SW480 (cell line): ENCODE measurements at regions not wholly inside any gene's neighbourhood (a gene's known extent, or its start where the extent isn't known, plus 50 kb on each side); places are given as distances from the start of the nearest gene placed in this dataset.
A peak's percentile ranks its signal among the peaks of the same experiment; 100 is the strongest.
"Not testable (repeated sequence)": the region's sequence is repeated elsewhere in the genome, so short reads cannot be mapped to it uniquely, and the experiment has no call there.

Experiments used
- DNase-seq: peaks from one replicate; pipeline ENCODE4 v3.0.0-alpha.2; 2016; ENCODE audit warnings: low spot score

- DNase-seq, result no peak
Observed at GRCh38 chr20:19834783-19835182, 76.7 kb downstream of the RIN2 start.

GRCh38 chr20:19835533-19836222 is 77.6 kb downstream of the RIN2 start:
- DNase-seq, result no peak

GRCh38 chr20:19838468-19838867 is 80.4 kb downstream of the RIN2 start:
- no peak for DNase-seq

- no peak for DNase-seq
Observed at GRCh38 chr20:19839053-19839452, 81.0 kb downstream of the RIN2 start.

- no peak for DNase-seq
Observed at GRCh38 chr20:19840111-19840710, 82.2 kb downstream of the RIN2 start.

- DNase-seq, result no peak
Observed at GRCh38 chr20:19841740-19842139, 83.7 kb downstream of the RIN2 start.

- DNase-seq, result not testable (repeated sequence)
Observed at GRCh38 chr20:19844850-19845249, 86.8 kb downstream of the RIN2 start.

GRCh38 chr20:19847383-19847782 is 89.3 kb downstream of the RIN2 start:
- DNase-seq, result no peak

- DNase-seq, result no peak
Observed at GRCh38 chr20:19849341-19850197, 91.5 kb downstream of the RIN2 start.

- DNase-seq, result no peak
Observed at GRCh38 chr20:19850198-19850533, 92.1 kb downstream of the RIN2 start.

- peak; percentile 97 for DNase-seq
Observed at GRCh38 chr20:19851861-19852260, 93.8 kb downstream of the RIN2 start.

GRCh38 chr20:19855416-19855815 is 97.4 kb downstream of the RIN2 start:
- no peak for DNase-seq

- DNase-seq, result no peak
Observed at GRCh38 chr20:19858466-19859371, 100.7 kb downstream of the RIN2 start.

GRCh38 chr20:19859444-19859843 is 101.4 kb downstream of the RIN2 start:
- DNase-seq, result no peak

GRCh38 chr20:19860737-19861136 is 102.7 kb downstream of the RIN2 start:
- DNase-seq, result no peak

- DNase-seq, result no peak
Observed at GRCh38 chr20:19861147-19861759, 103.2 kb downstream of the RIN2 start.

- DNase-seq, result no peak
Observed at GRCh38 chr20:19864130-19864529, 106.1 kb downstream of the RIN2 start.

GRCh38 chr20:19866070-19866469 is 108.0 kb downstream of the RIN2 start:
- DNase-seq, result no peak

GRCh38 chr20:19867074-19867473 is 109.0 kb downstream of the RIN2 start:
- no peak for DNase-seq

GRCh38 chr20:19867940-19868371 is 109.9 kb downstream of the RIN2 start:
- no peak for DNase-seq

GRCh38 chr20:19868441-19868840 is 110.4 kb downstream of the RIN2 start:
- DNase-seq, result no peak

- no peak for DNase-seq
Observed at GRCh38 chr20:19872001-19872400, 113.9 kb downstream of the RIN2 start.
